CD14-positive monocyte (primary cell): ENCODE measurements at regions not wholly inside any gene's neighbourhood (a gene's known extent, or its start where the extent isn't known, plus 50 kb on each side); places are given as distances from the start of the nearest gene placed in this dataset.

Experiments
- DNase-seq, 3 donors: peaks; one replicate each; pipeline ENCODE4 v3.0.0-alpha.2; 2011 to 2022
- H2AFZ ChIP-seq: 2 replicates; pipeline ENCODE4 v1.6.0; 2012; ENCODE audit warnings: mild to moderate bottlenecking, low read depth, low read length, inconsistent platforms; ENCODE audit not compliant: insufficient read depth, poor library complexity, severe bottlenecking
- H3K27ac ChIP-seq, 2 donors: 1 replicate in 1 of 2; 2 replicates in 1 of 2; pipeline ENCODE4 v1.5.1; 2012 to 2013; ENCODE audit warnings: low read length in 2 of 2, control low read depth in 1 of 2, inconsistent platforms in 1 of 2, low read depth in 1 of 2, mild to moderate bottlenecking in 1 of 2
- H3K27me3 ChIP-seq, 2 donors: one replicate each; pipeline versions ENCODE4 v1.6.0 to v1.6.1; 2011 to 2013; ENCODE audit warnings: low read length in 2 of 2; ENCODE audit not compliant: control insufficient read depth in 2 of 2, insufficient read depth in 2 of 2
- H3K36me3 ChIP-seq, 2 donors: replicated peaks in 1 of 2; 1 replicate in 1 of 2; 2 replicates in 1 of 2; pipeline versions ENCODE4 v1.5.1 to v1.6.1; 2012 to 2013; ENCODE audit warnings: low read length in 2 of 2, control low read depth in 1 of 2, inconsistent platforms in 1 of 2, mild to moderate bottlenecking in 1 of 2; ENCODE audit not compliant: insufficient read depth in 2 of 2, control insufficient read depth in 1 of 2
- H3K4me1 ChIP-seq, 2 donors: 1 replicate in 1 of 2; 2 replicates in 1 of 2; pipeline versions ENCODE4 v1.5.1 to v1.6.1; 2012 to 2013; ENCODE audit warnings: low read length in 2 of 2, control low read depth in 1 of 2, inconsistent platforms in 1 of 2, mild to moderate bottlenecking in 1 of 2, moderate library complexity in 1 of 2; ENCODE audit not compliant: insufficient read depth in 2 of 2, control insufficient read depth in 1 of 2
- H3K4me2 ChIP-seq: replicated peaks from 2 replicates; pipeline ENCODE3; 2012; ENCODE audit warnings: low read length, moderate library complexity, mild to moderate bottlenecking; ENCODE audit not compliant: poor library complexity, severe bottlenecking; ENCODE audit errors: extremely low read depth
- H3K4me3 ChIP-seq, 3 experiments: fragments of 200-600 bp in 1 of 3; sonication (generic) in 1 of 3; replicated peaks in 1 of 3; 1 replicate in 2 of 3; 2 replicates in 1 of 3; pipeline ENCODE4 v1.5.1; 2011 to 2013; ENCODE audit warnings: low read length in 3 of 3, mild to moderate bottlenecking in 3 of 3, control low read depth in 2 of 3, low read depth in 2 of 3, inconsistent platforms in 1 of 3, moderate library complexity in 1 of 3
- H3K79me2 ChIP-seq: 2 replicates; pipeline ENCODE4 v1.6.0; 2012; ENCODE audit warnings: mild to moderate bottlenecking, control low read depth, inconsistent platforms, low read length, moderate library complexity; ENCODE audit not compliant: insufficient read depth
- H3K9ac ChIP-seq: 2 replicates; pipeline ENCODE4 v1.6.0; 2017; ENCODE audit warnings: low read length, mild to moderate bottlenecking; ENCODE audit not compliant: insufficient read depth, poor library complexity, severe bottlenecking
- H3K9me3 ChIP-seq, 2 donors: replicated peaks in 1 of 2; 1 replicate in 1 of 2; 2 replicates in 1 of 2; pipeline versions ENCODE4 v1.5.1 to v1.6.1; 2012 to 2013; ENCODE audit warnings: low read length in 2 of 2, control low read depth in 1 of 2; ENCODE audit not compliant: control insufficient read depth in 1 of 2, insufficient read depth in 1 of 2
- H4K20me1 ChIP-seq: 2 replicates; pipeline ENCODE4 v1.6.0; 2012; ENCODE audit warnings: mild to moderate bottlenecking, low read length, control low read depth, moderate library complexity; ENCODE audit not compliant: insufficient read depth
- H3K27ac Mint-ChIP-seq, 7 donors: one replicate each; pipeline ENCODE4 v1.8.0; 2020; ENCODE audit warnings: mild to moderate bottlenecking in 7 of 7, mixed read lengths in 7 of 7, moderate library complexity in 6 of 7, inconsistent platforms in 2 of 7
- H3K27me3 Mint-ChIP-seq, 3 donors: one replicate each; pipeline ENCODE4 v1.8.0; 2021 to 2022; ENCODE audit warnings: low read depth in 3 of 3, mild to moderate bottlenecking in 3 of 3, mixed read lengths in 3 of 3, moderate library complexity in 3 of 3, inconsistent platforms in 1 of 3
- H3K36me3 Mint-ChIP-seq, 2 donors: one replicate each; pipeline ENCODE4 v1.8.0; 2020; ENCODE audit warnings: mixed read lengths in 2 of 2, inconsistent platforms in 1 of 2, mild to moderate bottlenecking in 1 of 2
- H3K4me1 Mint-ChIP-seq: one replicate; pipeline ENCODE4 v1.8.0; 2020; ENCODE audit warnings: mild to moderate bottlenecking, mixed read lengths
- H3K4me3 Mint-ChIP-seq, 2 donors: one replicate each; pipeline ENCODE4 v1.8.0; 2020; ENCODE audit warnings: mild to moderate bottlenecking in 2 of 2, mixed read lengths in 2 of 2, moderate library complexity in 1 of 2
- H3K9me3 Mint-ChIP-seq, 7 donors: one replicate each; pipeline ENCODE4 v1.8.0; 2020 to 2022; ENCODE audit warnings: mixed read lengths in 7 of 7, mild to moderate bottlenecking in 6 of 7, moderate library complexity in 6 of 7, inconsistent platforms in 2 of 7
- CTCF ChIP-seq: fragments of 200-600 bp; IDR thresholded peaks from one replicate; pipeline ENCODE4 v1.8.0; 2022; ENCODE audit warnings: antibody characterized with exemption, mild to moderate bottlenecking
- WGBS: methylation state at CpG from one replicate; pipeline ENCODE4 v1.1.5; 2013; ENCODE audit warnings: missing lambda C conversion rate; ENCODE audit not compliant: insufficient coverage; 5-methylcytosine and 5-hydroxymethylcytosine counted together
- intact Hi-C, 2 donors: fragments of 100-400 bp; cut with micrococcal nuclease; formaldehyde crosslinking; loops; one replicate each; pipeline versions ENCODE4 v1.15.0 to v1.15.1; 2023

GRCh38 chr3:59116233-59116537, 66.4 kb upstream of the CFAP20DC start:
- Mint-ChIP-seq H3K4me1 (no peaks in the 10 kb centered on the region), H3K4me3 (no peak overlapping the region), H3K36me3 (no peaks in the 10 kb centered on the region), H3K27ac (no peak overlapping the region), H3K27me3 (peaks cover 0 to under 1% (median 0%) of the 10 kb centered on the region in 3 donors), H3K9me3 (peaks cover 0 to 4% (median 2%) of the 10 kb centered on the region in 7 donors)
- H3K27ac ChIP-seq = no peak overlapping the region
- no peaks in the 10 kb centered on the region for H3K27me3 ChIP-seq
- no peak for DNase-seq
- no peaks in the 10 kb centered on the region for H3K4me1 ChIP-seq
- H3K9ac ChIP-seq = no peak overlapping the region
- H3K9me3 ChIP-seq = no peaks in the 10 kb centered on the region
- H3K4me2 ChIP-seq = no peak overlapping the region
- no peak overlapping the region for H2AFZ ChIP-seq
- H3K79me2 ChIP-seq = no peaks in the 10 kb centered on the region
- intact Hi-C loops = no loop called here
- TF ChIP-seq CTCF = no peak
- WGBS = no CpG with 5 or more reads among the region's 2 CpGs
- no peaks in the 10 kb centered on the region for H3K36me3 ChIP-seq
- H4K20me1 ChIP-seq = no peaks in the 10 kb centered on the region
- no peak overlapping the region for H3K4me3 ChIP-seq

GRCh38 chr3:59115364-59116232, 65.8 kb upstream of the CFAP20DC start:
- Histone ChIP-seq H3K27me3 (no peaks in the 10 kb centered on the region), H2AFZ (no peak overlapping the region), H3K27ac (no peak overlapping the region), H4K20me1 (no peaks in the 10 kb centered on the region), H3K4me3 (no peak overlapping the region), H3K79me2 (no peaks in the 10 kb centered on the region), H3K4me1 (no peaks in the 10 kb centered on the region), H3K4me2 (no peak overlapping the region), H3K9ac (no peak overlapping the region), H3K36me3 (no peaks in the 10 kb centered on the region), H3K9me3 (no peaks in the 10 kb centered on the region)
- 98% methylated on average over 4 of the region's 8 CpGs for WGBS
- DNase-seq = no peak
- H3K36me3 Mint-ChIP-seq = no peaks in the 10 kb centered on the region
- no peak for TF ChIP-seq CTCF
- intact Hi-C loops = no loop called here
- H3K9me3 Mint-ChIP-seq = peaks cover 0 to 4% (median 2%) of the 10 kb centered on the region in 7 donors
- H3K4me1 Mint-ChIP-seq = no peaks in the 10 kb centered on the region
- H3K27ac Mint-ChIP-seq = no peak overlapping the region
- no peak overlapping the region for H3K4me3 Mint-ChIP-seq
- H3K27me3 Mint-ChIP-seq = peaks cover 0 to 2% (median 0%) of the 10 kb centered on the region in 3 donors
